ENCODE measurements at regions not wholly inside any gene's neighbourhood (a gene's known extent, or its start where the extent isn't known, plus 50 kb on each side); places are given as distances from the start of the nearest gene placed in this dataset.

- DNase-seq (ENCODE audit: low spot score), result no peak
These were observed 54.3 kb upstream of the SEMA3A start for GRCh38 chr7:84248843-84249242.

- no peak for DNase-seq (ENCODE audit: low spot score)
These were observed 53.7 kb upstream of the SEMA3A start for GRCh38 chr7:84248267-84248666.

GRCh38 chr7:84247591-84247990, 53.0 kb upstream of the SEMA3A start:
- DNase-seq (ENCODE audit: low spot score), result no peak

GRCh38 chr7:84245835-84246234, 51.2 kb upstream of the SEMA3A start:
- DNase-seq (ENCODE audit: low spot score), result no peak

Data from ureter (tissue), 1 donor.